B cell (primary cell): ENCODE measurements at regions not wholly inside any gene's neighbourhood (a gene's known extent, or its start where the extent isn't known, plus 50 kb on each side); places are given as distances from the start of the nearest gene placed in this dataset.

Source experiments
- CTCF ChIP-seq: fragments of 200-600 bp; IDR thresholded peaks from one replicate; pipeline ENCODE4 v1.8.0; 2022; ENCODE audit warnings: antibody characterized with exemption, mild to moderate bottlenecking
- EZH2 ChIP-seq: IDR thresholded peaks from 2 replicates; pipeline ENCODE4 v1.6.1; 2012; ENCODE audit warnings: borderline replicate concordance, low read depth, mild to moderate bottlenecking, moderate library complexity, low read length; ENCODE audit not compliant: insufficient read depth, poor library complexity, severe bottlenecking

GRCh38 chr10:55351431-55351830 is 550.4 kb upstream of the PCDH15 start:
- TF ChIP-seq CTCF (no peak), EZH2 (no peak)
